Activated T-cell treated with anti-CD3 and anti-CD28 coated beads, Interleukin-2, amount 50 U/mL, for 4 hours (primary cell): ENCODE measurements at regions not wholly inside any gene's neighbourhood (a gene's known extent, or its start where the extent isn't known, plus 50 kb on each side); places are given as distances from the start of the nearest gene placed in this dataset.
A peak's percentile ranks its signal among the peaks of the same experiment; 100 is the strongest.
"Not testable (repeated sequence)": the region's sequence is repeated elsewhere in the genome, so short reads cannot be mapped to it uniquely, and the experiment has no call there.

Source experiments
- ATAC-seq, 2 donors: fragments of 200-7000 bp; cut with Tn5 transposase; one replicate each; pipeline ENCODE4 v1.10.0; 2021
- DNase-seq: peaks from one replicate; pipeline ENCODE4 v3.0.0-alpha.2; 2020
- H3K27me3 Mint-ChIP-seq: one replicate; pipeline ENCODE4 v1.8.0; 2021; ENCODE audit warnings: low read depth, mixed read lengths
- H3K36me3 Mint-ChIP-seq: one replicate; pipeline ENCODE4 v1.8.0; 2022; ENCODE audit warnings: mixed read lengths; ENCODE audit not compliant: insufficient read depth
- H3K4me1 Mint-ChIP-seq: one replicate; pipeline ENCODE4 v1.8.0; 2021; ENCODE audit warnings: low read depth, mixed read lengths
- H3K4me3 Mint-ChIP-seq: one replicate; pipeline ENCODE4 v1.8.0; 2021; ENCODE audit warnings: mild to moderate bottlenecking, moderate library complexity, mixed read lengths
- H3K9me3 Mint-ChIP-seq: one replicate; pipeline ENCODE4 v1.8.0; 2021; ENCODE audit warnings: mixed read lengths

GRCh38 chr7:142508251-142508650 lies 241.0 kb upstream of the PRSS1 start:
- Mint-ChIP-seq H3K9me3 (no peaks in the 10 kb centered on the region), H3K36me3 (no peaks in the 10 kb centered on the region), H3K27me3 (peaks cover 2% of the 10 kb centered on the region), H3K4me1 (peaks cover 38% of the 10 kb centered on the region), H3K4me3 (no peak overlapping the region)
- DNase-seq (no peak), ATAC-seq (peak in 1 of 2 donors; percentile 36)

DNA sequence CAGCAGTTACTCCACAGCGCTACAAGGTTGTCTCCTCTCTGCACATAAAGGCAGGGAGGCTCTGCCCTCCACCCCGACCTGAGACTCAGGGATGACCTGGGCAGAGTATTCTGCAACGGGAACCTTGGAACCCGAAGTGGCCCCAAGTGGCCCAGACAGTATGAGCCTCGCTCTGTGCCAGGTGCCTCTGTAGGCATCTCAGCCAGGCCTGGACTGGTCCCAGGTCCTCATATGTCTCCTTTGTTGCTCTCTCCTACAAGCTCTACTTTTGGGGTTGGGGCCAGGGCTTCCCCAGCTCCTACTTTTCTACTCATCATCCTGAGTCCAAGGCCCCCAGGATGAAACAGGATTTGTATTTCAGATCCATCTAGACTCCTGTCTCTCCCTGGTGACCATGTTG lies 241.5 kb upstream of the PRSS1 start:
- Mint-ChIP-seq H3K4me3 (no peak overlapping the region), H3K27me3 (peaks cover 2% of the 10 kb centered on the region), H3K4me1 (peaks cover 38% of the 10 kb centered on the region), H3K9me3 (no peaks in the 10 kb centered on the region), H3K36me3 (no peaks in the 10 kb centered on the region)
- no peak for ATAC-seq
- DNase-seq: no peak

- not testable (repeated sequence) for H3K36me3 Mint-ChIP-seq, ATAC-seq, DNase-seq, H3K27me3 Mint-ChIP-seq, H3K9me3 Mint-ChIP-seq, H3K4me3 Mint-ChIP-seq
- H3K4me1 Mint-ChIP-seq: peaks cover 37% of the 10 kb centered on the region
Measured at GRCh38 chr7:142507066-142507465, 242.2 kb upstream of the PRSS1 start.

- Mint-ChIP-seq H3K9me3 (no peaks in the 10 kb centered on the region), H3K4me3 (no peak overlapping the region), H3K4me1 (peaks cover 37% of the 10 kb centered on the region), H3K36me3 (no peaks in the 10 kb centered on the region), H3K27me3 (peaks cover 2% of the 10 kb centered on the region)
- ATAC-seq: no peak
- no peak for DNase-seq
Measured at GRCh38 chr7:142506601-142507000, 242.7 kb upstream of the PRSS1 start.

GRCh38 chr7:142503949-142504348 lies 245.3 kb upstream of the PRSS1 start:
- H3K27me3 Mint-ChIP-seq, H3K36me3 Mint-ChIP-seq, ATAC-seq, DNase-seq, H3K4me3 Mint-ChIP-seq, H3K9me3 Mint-ChIP-seq: not testable (repeated sequence)
- H3K4me1 Mint-ChIP-seq: peaks cover 41% of the 10 kb centered on the region

DNA sequence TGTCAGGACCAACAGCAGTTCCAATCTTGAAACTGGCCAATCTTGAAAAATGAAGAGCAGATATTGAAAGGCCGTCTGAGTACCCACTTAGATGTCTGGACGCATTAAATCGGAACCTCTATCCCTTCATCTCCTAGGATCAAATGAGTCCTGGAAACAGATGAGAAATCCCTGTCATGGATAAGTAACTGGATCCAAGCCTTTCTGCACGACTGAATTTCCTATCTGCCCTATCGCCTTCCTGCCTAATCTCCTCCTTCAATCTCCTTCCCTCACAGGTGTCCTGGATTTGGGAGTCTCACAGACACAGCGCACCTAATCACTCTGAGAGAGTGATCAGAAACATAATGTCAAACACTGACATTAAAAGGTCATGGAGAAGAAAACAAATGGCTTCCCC lies 245.2 kb upstream of the PRSS58 start:
- DNase-seq: no peak
- H3K9me3 Mint-ChIP-seq: no peaks in the 10 kb centered on the region
- H3K36me3 Mint-ChIP-seq: no peaks in the 10 kb centered on the region
- peaks cover 32% of the 10 kb centered on the region for H3K4me1 Mint-ChIP-seq
- no peak for ATAC-seq
- H3K27me3 Mint-ChIP-seq: no peaks in the 10 kb centered on the region
- H3K4me3 Mint-ChIP-seq: no peak overlapping the region

DNA sequence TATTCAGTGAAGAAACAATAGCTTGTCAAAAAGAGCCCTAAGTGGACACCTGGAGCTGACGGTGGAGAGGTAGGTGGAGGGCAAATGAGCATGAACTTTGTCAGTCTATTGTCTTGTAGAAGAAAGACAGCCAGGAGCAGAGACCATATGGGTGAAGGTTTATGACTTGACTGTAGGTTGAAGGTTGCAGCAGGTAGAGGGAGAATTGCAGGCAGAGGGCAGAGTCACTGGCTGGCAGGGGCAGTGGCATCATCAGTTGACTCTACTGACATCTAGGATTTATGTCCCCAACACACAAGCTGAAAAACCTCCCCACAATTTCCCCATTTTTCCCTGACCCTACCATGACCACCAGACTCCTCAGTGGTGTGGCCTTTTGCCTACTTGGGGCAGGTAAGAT lies 243.6 kb upstream of the PRSS58 start:
- Mint-ChIP-seq H3K36me3 (no peaks in the 10 kb centered on the region), H3K4me1 (peaks cover 37% of the 10 kb centered on the region), H3K27me3 (no peaks in the 10 kb centered on the region), H3K4me3 (no peak overlapping the region), H3K9me3 (no peaks in the 10 kb centered on the region)
- no peak for DNase-seq
- no peak for ATAC-seq

DNA sequence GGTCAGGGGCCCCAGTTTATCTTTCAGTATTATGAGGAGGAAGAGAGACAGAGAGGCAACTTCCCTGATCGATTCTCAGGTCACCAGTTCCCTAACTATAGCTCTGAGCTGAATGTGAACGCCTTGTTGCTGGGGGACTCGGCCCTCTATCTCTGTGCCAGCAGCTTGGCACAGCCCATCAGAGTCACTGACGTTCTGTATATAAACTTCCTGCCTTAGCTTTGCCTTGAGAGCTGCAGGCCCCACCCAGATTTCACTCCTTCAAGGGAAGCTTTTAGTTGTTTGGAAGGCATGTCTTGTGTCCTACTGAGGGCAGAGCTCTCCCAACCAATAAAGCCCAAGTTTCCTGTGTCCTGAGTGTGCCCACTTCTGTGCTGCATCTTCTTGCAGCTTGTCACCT lies 242.5 kb upstream of the PRSS58 start:
- Mint-ChIP-seq H3K27me3 (no peaks in the 10 kb centered on the region), H3K4me1 (peaks cover 44% of the 10 kb centered on the region), H3K9me3 (no peaks in the 10 kb centered on the region), H3K4me3 (peak overlapping the region; percentile 62), H3K36me3 (no peaks in the 10 kb centered on the region)
- ATAC-seq (peak; percentile 34 to 36), DNase-seq (no peak)

GRCh38 chr7:142499635-142500034 lies 241.8 kb upstream of the PRSS58 start:
- peak overlapping the region; percentile 62 for H3K4me3 Mint-ChIP-seq
- peaks cover 45% of the 10 kb centered on the region for H3K4me1 Mint-ChIP-seq
- no peaks in the 10 kb centered on the region for H3K27me3 Mint-ChIP-seq
- DNase-seq (no peak), ATAC-seq (peak in 1 of 2 donors; percentile 12)
- H3K9me3 Mint-ChIP-seq: no peaks in the 10 kb centered on the region
- no peaks in the 10 kb centered on the region for H3K36me3 Mint-ChIP-seq

- no peak overlapping the region for H3K4me3 Mint-ChIP-seq
- H3K4me1 Mint-ChIP-seq: peaks cover 45% of the 10 kb centered on the region
- DNase-seq (no peak), ATAC-seq (no peak)
- no peaks in the 10 kb centered on the region for H3K27me3 Mint-ChIP-seq
- no peaks in the 10 kb centered on the region for H3K36me3 Mint-ChIP-seq
- no peaks in the 10 kb centered on the region for H3K9me3 Mint-ChIP-seq
Measured at GRCh38 chr7:142498364-142498763, 240.5 kb upstream of the PRSS58 start.

GRCh38 chr7:142496545-142496991 lies 238.7 kb upstream of the PRSS58 start:
- no peak for DNase-seq
- peak; percentile 43 to 53 for ATAC-seq
- Mint-ChIP-seq H3K4me1 (peaks cover 41% of the 10 kb centered on the region), H3K9me3 (no peaks in the 10 kb centered on the region), H3K4me3 (no peak overlapping the region), H3K36me3 (no peaks in the 10 kb centered on the region), H3K27me3 (no peaks in the 10 kb centered on the region)

DNA sequence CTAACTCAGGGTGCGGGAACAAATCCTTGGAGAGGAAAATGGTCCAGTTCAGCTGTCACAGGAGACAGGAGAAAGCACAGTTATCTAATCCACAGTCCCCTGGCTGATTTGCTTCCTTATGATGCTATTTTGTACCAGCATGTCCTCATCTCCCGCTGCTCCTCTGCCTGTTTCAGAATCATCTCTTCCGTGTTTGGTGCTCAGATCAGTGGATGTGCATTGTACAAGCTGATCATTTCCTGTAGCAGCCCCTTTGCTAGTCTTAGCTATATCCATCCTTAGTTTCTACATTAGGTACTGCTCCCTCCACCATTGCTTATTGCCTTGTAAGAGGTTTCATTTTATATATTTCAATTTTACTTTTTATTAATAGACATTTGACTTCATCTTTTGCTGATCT lies 238.0 kb upstream of the PRSS58 start:
- H3K4me1 Mint-ChIP-seq: peaks cover 36% of the 10 kb centered on the region
- not testable (repeated sequence) for DNase-seq

DNA sequence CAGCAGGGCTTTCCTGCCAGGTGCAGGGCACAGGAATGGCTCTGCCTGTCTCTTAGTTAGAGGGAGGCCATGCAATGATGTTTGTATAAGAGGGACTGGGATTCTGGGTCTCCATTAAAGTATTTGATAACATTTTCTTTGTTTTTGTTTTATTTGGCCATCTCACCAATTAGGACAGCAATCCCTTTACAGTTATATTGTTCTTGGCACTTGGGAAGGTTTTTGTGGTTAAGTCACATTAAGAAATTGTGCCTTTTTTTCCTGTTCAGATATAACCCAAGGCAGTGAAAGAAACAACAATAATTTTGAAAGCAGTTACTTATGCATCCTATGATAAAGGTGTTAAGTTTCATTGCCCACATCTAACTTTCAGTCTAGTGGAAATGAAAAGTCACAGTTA lies 237.4 kb upstream of the PRSS58 start:
- H3K4me1 Mint-ChIP-seq: peaks cover 31% of the 10 kb centered on the region
- not testable (repeated sequence) for H3K9me3 Mint-ChIP-seq, H3K4me3 Mint-ChIP-seq, H3K27me3 Mint-ChIP-seq, DNase-seq, H3K36me3 Mint-ChIP-seq
- peak in 1 of 2 donors; percentile 27 for ATAC-seq

More for the DNA sequence above, 238.0 kb upstream of the PRSS58 start:
- H3K27me3 Mint-ChIP-seq, H3K9me3 Mint-ChIP-seq, H3K36me3 Mint-ChIP-seq, H3K4me3 Mint-ChIP-seq, ATAC-seq: not testable (repeated sequence)

GRCh38 chr7:142494021-142494420 lies 236.2 kb upstream of the PRSS58 start:
- H3K4me3 Mint-ChIP-seq: no peak overlapping the region
- DNase-seq (no peak), ATAC-seq (no peak)
- peaks cover 19% of the 10 kb centered on the region for H3K4me1 Mint-ChIP-seq
- no peaks in the 10 kb centered on the region for H3K27me3 Mint-ChIP-seq
- no peaks in the 10 kb centered on the region for H3K9me3 Mint-ChIP-seq
- no peaks in the 10 kb centered on the region for H3K36me3 Mint-ChIP-seq

GRCh38 chr7:142488842-142489241 lies 231.0 kb upstream of the PRSS58 start:
- no peaks in the 10 kb centered on the region for H3K36me3 Mint-ChIP-seq
- peaks cover 19% of the 10 kb centered on the region for H3K4me1 Mint-ChIP-seq
- H3K27me3 Mint-ChIP-seq: no peaks in the 10 kb centered on the region
- no peak overlapping the region for H3K4me3 Mint-ChIP-seq
- DNase-seq: no peak
- no peaks in the 10 kb centered on the region for H3K9me3 Mint-ChIP-seq
- ATAC-seq: no peak
